ENCODE measurements at regions not wholly inside any gene's neighbourhood (a gene's known extent, or its start where the extent isn't known, plus 50 kb on each side); places are given as distances from the start of the nearest gene placed in this dataset.
"Not testable (repeated sequence)": the region's sequence is repeated elsewhere in the genome, so short reads cannot be mapped to it uniquely, and the experiment has no call there.

GRCh38 chr9:97773723-97774122 is 76.6 kb upstream of the XPA start:
- no peak for DNase-seq

GRCh38 chr9:97774673-97775072 is 77.5 kb upstream of the XPA start:
- no peak for DNase-seq

GRCh38 chr9:97778740-97779139 is 74.3 kb upstream of the FOXE1 start:
- not testable (repeated sequence) for DNase-seq

- no peak for DNase-seq
Observed at GRCh38 chr9:97779608-97780007, 73.4 kb upstream of the FOXE1 start.

GRCh38 chr9:97781902-97782301 is 71.1 kb upstream of the FOXE1 start:
- no peak for DNase-seq

- no peak for DNase-seq
Observed at GRCh38 chr9:97786341-97786740, 66.7 kb upstream of the FOXE1 start.

GRCh38 chr9:97787551-97787950 is 65.5 kb upstream of the FOXE1 start:
- no peak for DNase-seq

GRCh38 chr9:97788763-97789663 is 64.0 kb upstream of the FOXE1 start:
- DNase-seq, result no peak

GRCh38 chr9:97790542-97790941 is 62.5 kb upstream of the FOXE1 start:
- DNase-seq, result no peak

GRCh38 chr9:97791542-97791941 is 61.5 kb upstream of the FOXE1 start:
- DNase-seq, result no peak

- no peak for DNase-seq
Observed at GRCh38 chr9:97793067-97793466, 60.0 kb upstream of the FOXE1 start.

GRCh38 chr9:97794666-97795065 is 58.4 kb upstream of the FOXE1 start:
- no peak for DNase-seq

GRCh38 chr9:97796176-97796575 is 56.9 kb upstream of the FOXE1 start:
- DNase-seq, result not testable (repeated sequence)

- no peak for DNase-seq
Observed at GRCh38 chr9:97801180-97801579, 51.8 kb upstream of the FOXE1 start.

GRCh38 chr9:97802276-97802675 is 50.8 kb upstream of the FOXE1 start:
- no peak for DNase-seq

- DNase-seq, result peak; percentile 70
Observed at GRCh38 chr9:97803167-97804058, 49.6 kb upstream of the FOXE1 start.
